Right atrium auricular region (tissue), 2 donors: ENCODE measurements at regions not wholly inside any gene's neighbourhood (a gene's known extent, or its start where the extent isn't known, plus 50 kb on each side); places are given as distances from the start of the nearest gene placed in this dataset.
"Not testable (repeated sequence)": the region's sequence is repeated elsewhere in the genome, so short reads cannot be mapped to it uniquely, and the experiment has no call there.

ENCODE experiments used
- DNase-seq: peaks from one replicate; pipeline ENCODE4 v3.0.0-alpha.2; 2019; ENCODE audit warnings: low spot score
- H3K27ac ChIP-seq, 2 donors: fragments of 200-600 bp; sonication (generic); 1 replicate in 1 of 2; 2 replicates in 1 of 2; pipeline ENCODE4 v1.5.1; 2016 to 2019
- H3K27me3 ChIP-seq, 2 donors: fragments of 200-600 bp; sonication (generic); one replicate each; pipeline versions ENCODE4 v1.5.1 to v1.6.0; 2017 to 2019
- H3K36me3 ChIP-seq: fragments of 200-600 bp; sonication (generic); one replicate; pipeline ENCODE4 v1.5.1; 2016
- H3K4me1 ChIP-seq, 2 donors: fragments of 200-600 bp; sonication (generic); one replicate each; pipeline versions ENCODE4 v1.5.1 to v1.6.0; 2017 to 2019
- H3K4me3 ChIP-seq, 2 donors: fragments of 200-600 bp; sonication (generic); 1 replicate in 1 of 2; 2 replicates in 1 of 2; pipeline ENCODE4 v1.5.1; 2017 to 2019; ENCODE audit warnings: mild to moderate bottlenecking in 1 of 2, moderate library complexity in 1 of 2
- H3K9me3 ChIP-seq, 2 donors: fragments of 200-600 bp; sonication (generic); one replicate each; pipeline ENCODE4 v1.5.1; 2019
- CTCF ChIP-seq, 2 donors: fragments of 200-600 bp; sonication (generic); IDR thresholded peaks; one replicate each; pipeline ENCODE4 v1.5.1; 2019; ENCODE audit warnings: antibody characterized with exemption in 2 of 2

- no peaks in the 10 kb centered on the region for H3K27me3 ChIP-seq
- no peak for TF ChIP-seq CTCF (IDR thresholded peaks at IDR 0.05)
Observed at GRCh38 chr13:80074143-80074752, 266.7 kb downstream of the SPRY2 start.

GRCh38 chr13:80072231-80072630 is 268.7 kb downstream of the SPRY2 start:
- Histone ChIP-seq H3K4me3 (no peak overlapping the region), H3K36me3 (no peaks in the 10 kb centered on the region), H3K4me1 (no peaks in the 10 kb centered on the region), H3K9me3 (no peaks in the 10 kb centered on the region), H3K27me3 (no peaks in the 10 kb centered on the region), H3K27ac (no peak overlapping the region)
- no peak for TF ChIP-seq CTCF (IDR thresholded peaks at IDR 0.05)
- no peak for DNase-seq

More at GRCh38 chr13:80074143-80074752, 266.7 kb downstream of the SPRY2 start:
- no peak for DNase-seq
- no peak overlapping the region for H3K27ac ChIP-seq
- no peaks in the 10 kb centered on the region for H3K36me3 ChIP-seq
- no peaks in the 10 kb centered on the region for H3K9me3 ChIP-seq
- H3K4me1 ChIP-seq = no peaks in the 10 kb centered on the region
- H3K4me3 ChIP-seq = no peak overlapping the region

GRCh38 chr13:80070024-80070703 is 270.8 kb downstream of the SPRY2 start:
- H3K36me3 ChIP-seq = no peaks in the 10 kb centered on the region
- no peaks in the 10 kb centered on the region for H3K4me1 ChIP-seq
- no peaks in the 10 kb centered on the region for H3K27me3 ChIP-seq
- TF ChIP-seq CTCF (IDR thresholded peaks at IDR 0.05) = no peak
- no peak for DNase-seq
- H3K4me3 ChIP-seq = no peak overlapping the region
- no peaks in the 10 kb centered on the region for H3K9me3 ChIP-seq
- no peak overlapping the region for H3K27ac ChIP-seq

GRCh38 chr13:80069374-80069773 is 271.6 kb downstream of the SPRY2 start:
- no peak overlapping the region for H3K27ac ChIP-seq
- no peaks in the 10 kb centered on the region for H3K36me3 ChIP-seq
- TF ChIP-seq CTCF (IDR thresholded peaks at IDR 0.05) = no peak
- no peak for DNase-seq
- H3K9me3 ChIP-seq = no peaks in the 10 kb centered on the region
- H3K4me1 ChIP-seq = no peaks in the 10 kb centered on the region
- H3K27me3 ChIP-seq = no peaks in the 10 kb centered on the region
- H3K4me3 ChIP-seq = no peak overlapping the region

- H3K36me3 ChIP-seq = no peaks in the 10 kb centered on the region
- no peaks in the 10 kb centered on the region for H3K27me3 ChIP-seq
- no peak for DNase-seq
- H3K4me1 ChIP-seq = no peaks in the 10 kb centered on the region
- no peaks in the 10 kb centered on the region for H3K9me3 ChIP-seq
- H3K27ac ChIP-seq = no peak overlapping the region
- no peak overlapping the region for H3K4me3 ChIP-seq
- no peak for TF ChIP-seq CTCF (IDR thresholded peaks at IDR 0.05)
Observed at GRCh38 chr13:80065996-80066395, 274.9 kb downstream of the SPRY2 start.

- H3K4me1 ChIP-seq, H3K9me3 ChIP-seq, H3K36me3 ChIP-seq, H3K27ac ChIP-seq, H3K4me3 ChIP-seq, DNase-seq, H3K27me3 ChIP-seq: not testable (repeated sequence)
Observed at GRCh38 chr13:80062416-80062815, 278.5 kb downstream of the SPRY2 start.
